HG02943 (cell line): ENCODE measurements at regions not wholly inside any gene's neighbourhood (a gene's known extent, or its start where the extent isn't known, plus 50 kb on each side); places are given as distances from the start of the nearest gene placed in this dataset.

Source experiments
- ATAC-seq: cut with Tn5 transposase; IDR thresholded peaks from one replicate; pipeline ENCODE4 v1.9.1; 2021; ENCODE audit warnings: mild to moderate bottlenecking, low read depth, moderate library complexity; ENCODE audit not compliant: unreplicated experiment

GRCh38 chr1:191551019-191551418, 607.2 kb upstream of the RGS18 start:
- ATAC-seq: no peak

DNA sequence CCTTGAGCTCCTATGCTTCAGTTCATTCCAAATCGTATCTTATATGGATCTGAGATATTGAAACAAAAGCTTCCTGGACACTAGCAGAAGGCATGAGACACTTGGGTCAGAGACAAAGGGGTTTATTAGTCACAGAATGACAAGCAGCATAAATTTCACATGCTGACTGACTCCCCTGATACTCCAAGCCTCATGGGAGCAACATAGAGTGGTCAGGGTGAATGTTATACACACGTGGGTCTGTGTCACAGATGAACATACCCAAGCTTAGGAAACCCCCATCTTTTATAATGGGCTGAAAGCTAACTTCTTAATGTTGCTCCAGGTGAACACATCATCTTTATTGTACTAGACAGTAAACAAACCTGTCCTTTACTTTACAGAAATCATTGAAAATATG, 599.9 kb upstream of the RGS18 start:
- no peak for ATAC-seq

DNA sequence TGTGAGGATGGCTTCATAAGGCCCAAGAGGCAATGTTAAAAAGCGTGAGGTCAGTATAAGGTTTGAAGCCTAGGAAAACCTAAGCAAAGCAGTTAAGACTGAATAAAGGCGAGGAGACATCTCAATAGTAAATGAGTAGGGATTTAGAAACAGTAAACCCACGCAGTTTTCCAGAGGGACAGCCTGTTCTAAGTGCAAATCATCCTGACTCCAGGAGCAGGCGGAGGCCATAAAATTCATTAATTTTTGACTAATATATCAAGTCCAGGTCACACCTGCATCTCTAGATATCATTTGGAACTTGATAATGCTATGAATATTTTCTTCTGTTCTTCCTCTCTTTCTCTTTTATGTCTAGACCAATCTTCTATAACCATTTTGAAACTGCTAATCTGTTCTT, 597.0 kb upstream of the RGS18 start:
- no peak for ATAC-seq

DNA sequence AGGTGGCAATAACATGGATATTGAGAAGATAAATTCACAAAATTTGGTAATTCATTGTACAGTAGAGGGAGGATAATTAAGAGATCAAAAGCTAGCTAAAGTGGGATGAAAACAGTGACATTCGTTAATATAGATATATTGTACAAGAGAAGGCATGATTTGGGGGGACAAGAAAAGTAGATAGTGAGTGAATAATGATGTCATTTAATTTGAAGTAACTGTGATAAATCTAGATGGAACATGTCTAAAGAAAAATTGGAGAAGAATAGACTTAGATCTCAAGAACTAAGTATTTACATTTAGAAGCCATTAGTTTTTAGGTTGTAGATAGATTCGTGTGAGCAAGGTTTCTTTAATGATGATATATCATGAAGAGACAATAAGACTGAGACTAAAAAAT, 594.0 kb upstream of the RGS18 start:
- no peak for ATAC-seq

GRCh38 chr1:191572479-191572878, 585.8 kb upstream of the RGS18 start:
- ATAC-seq: no peak

GRCh38 chr1:191575180-191575579, 583.1 kb upstream of the RGS18 start:
- ATAC-seq: no peak

DNA sequence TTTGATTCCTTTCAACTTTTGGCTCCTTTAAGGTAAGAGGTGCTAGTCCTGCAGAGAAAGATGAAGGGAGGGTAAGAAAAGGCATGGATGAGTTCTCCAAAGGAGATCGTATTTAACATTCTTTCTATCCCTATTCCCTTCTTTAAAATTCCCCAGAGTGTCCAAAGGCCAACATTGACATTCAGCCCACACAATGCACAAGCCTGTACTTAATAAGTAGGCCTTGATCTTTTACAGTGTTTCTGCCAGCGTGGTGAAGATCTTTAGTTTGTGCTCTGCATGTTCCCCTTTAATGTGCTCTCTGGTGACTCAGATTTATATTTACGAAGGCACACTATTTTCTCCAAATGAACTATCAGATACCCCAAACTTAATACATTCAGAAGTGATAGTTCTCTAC, 582.5 kb upstream of the RGS18 start:
- no peak for ATAC-seq

DNA sequence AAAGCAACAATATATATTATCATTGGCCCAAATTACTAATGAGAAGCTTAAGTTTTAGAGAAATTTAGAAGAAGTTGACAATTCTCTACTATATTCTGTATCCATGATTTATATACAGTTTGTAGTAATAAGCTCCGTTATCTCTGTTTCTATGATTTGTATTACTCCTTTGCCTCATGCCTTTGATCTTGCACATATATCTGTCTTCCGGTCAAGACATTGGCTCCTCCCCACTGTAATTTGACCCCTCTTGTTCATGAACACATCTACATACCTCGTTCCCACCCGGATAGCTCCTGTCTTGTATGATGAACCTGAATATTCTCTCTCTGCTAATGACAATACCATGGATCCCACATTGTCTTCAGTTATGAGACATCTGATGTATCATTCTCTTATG, 581.0 kb upstream of the RGS18 start:
- no peak for ATAC-seq

- no peak for ATAC-seq
These were observed 580.0 kb upstream of the RGS18 start for GRCh38 chr1:191578281-191578680.

DNA sequence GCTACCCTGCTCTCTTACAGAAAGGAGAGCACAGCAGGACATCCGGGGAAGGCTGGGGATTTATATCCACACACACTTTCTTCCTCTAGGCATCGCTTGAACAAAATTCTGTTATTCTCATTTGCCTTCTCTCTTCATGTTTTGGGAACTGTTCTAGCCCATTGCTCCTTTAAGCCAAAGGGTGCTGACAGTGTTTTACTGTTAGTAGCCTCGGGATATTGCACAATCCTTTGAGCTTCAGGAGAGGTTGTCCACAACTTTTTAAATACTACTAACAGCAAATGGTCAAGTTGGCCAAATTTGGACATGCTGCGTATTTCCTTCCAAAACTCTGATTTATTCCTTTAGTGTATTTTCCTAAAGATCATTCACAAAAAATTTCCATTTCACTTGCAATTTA, 579.2 kb upstream of the RGS18 start:
- ATAC-seq: no peak

DNA sequence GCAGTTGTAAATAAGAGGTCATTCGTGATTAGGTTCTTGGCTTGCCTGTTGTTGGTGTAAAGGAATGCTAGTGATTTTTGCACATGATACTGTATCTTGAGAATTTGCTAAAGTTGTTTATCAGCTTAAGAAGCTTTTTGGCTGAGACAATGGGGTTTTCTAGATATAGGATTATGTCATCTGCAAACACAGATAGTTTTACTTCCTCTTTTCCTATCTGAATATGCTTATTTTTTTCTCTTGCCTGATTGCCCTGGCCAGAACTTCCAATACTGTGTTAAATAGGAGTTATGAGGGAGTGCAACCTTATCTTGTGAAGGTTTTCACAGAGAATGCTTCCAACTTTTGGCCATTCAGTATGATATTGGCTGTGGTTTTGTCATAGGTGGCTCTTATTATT, 576.1 kb upstream of the RGS18 start:
- peak; percentile 68 for ATAC-seq

DNA sequence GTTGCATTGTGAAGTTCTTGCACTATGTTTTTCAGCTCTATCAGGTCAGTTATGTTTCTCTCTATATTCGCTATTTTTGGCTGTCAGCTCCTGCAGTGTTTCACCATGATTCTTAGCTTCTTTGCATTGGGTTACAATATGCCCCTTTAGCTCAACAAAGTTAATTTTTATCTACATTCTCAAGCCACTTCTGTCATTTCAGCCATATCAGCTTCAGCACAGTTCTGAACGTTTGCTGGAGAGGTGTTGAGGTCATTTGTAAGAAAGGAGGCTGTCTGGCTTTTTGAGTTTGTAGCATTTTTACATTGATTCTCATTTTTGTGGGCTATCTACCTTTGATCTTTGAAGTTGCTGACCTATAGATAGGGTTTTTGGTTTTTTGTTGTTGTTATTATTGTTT, 573.2 kb upstream of the RGS18 start:
- ATAC-seq: no peak

DNA sequence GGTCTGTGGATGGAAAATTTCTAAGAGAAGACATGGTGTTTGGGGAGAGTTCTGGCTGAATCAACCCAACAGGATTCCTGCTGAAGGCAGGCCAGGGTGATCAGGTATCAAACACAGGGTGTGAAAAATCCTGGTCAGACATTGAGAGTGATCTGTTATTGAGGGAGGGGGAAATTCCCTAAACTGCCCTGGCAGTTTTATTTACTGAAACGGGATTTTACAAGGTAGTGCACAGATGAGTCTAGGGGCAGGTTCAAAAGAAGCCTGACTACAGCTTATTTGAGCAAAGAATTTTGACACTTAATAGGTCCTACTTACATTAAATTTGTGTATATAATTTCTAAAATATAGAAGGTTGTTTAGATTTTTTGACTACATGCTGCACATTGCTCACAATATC, 569.4 kb upstream of the RGS18 start:
- ATAC-seq: no peak

DNA sequence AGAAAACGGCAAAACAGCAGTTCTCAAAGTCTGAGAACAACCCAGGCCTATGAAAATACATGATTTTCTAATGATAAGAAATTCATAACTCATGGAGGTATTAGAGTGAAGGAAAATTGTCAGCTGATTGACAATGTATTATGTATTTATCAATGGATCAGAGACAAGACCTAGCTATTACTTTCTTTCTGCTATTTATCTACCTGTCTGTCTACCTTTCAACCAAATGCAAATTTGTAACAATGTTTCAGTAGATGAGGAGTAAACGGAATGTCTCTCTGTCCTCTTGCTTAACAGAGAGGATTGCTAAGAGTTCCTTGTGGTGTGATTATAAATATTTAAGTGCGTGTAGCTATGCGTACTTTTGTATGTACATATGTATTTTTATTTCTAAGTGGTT, 568.7 kb upstream of the RGS18 start:
- ATAC-seq: no peak

DNA sequence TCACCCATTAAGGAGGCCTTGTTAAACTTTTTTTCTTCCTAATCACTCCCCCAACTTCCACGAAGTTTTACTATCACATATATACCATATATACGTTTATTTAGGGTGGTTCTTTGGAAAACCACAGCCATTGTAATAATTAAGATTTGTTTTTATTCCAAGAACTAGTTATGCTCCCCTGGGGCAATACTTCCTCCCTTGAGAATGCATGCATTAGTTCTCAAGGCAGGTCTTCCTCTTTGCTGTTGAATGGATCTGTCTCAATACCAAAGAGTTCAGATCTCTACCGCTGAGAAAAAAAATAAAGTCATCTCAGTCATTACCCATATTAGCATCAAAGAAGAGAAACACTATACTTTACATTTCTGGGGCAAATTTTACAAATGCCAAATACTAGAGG, 567.7 kb upstream of the RGS18 start:
- ATAC-seq: no peak

- ATAC-seq: no peak
These were observed 566.2 kb upstream of the RGS18 start for GRCh38 chr1:191592039-191592438.

GRCh38 chr1:191592907-191593306, 565.4 kb upstream of the RGS18 start:
- no peak for ATAC-seq

GRCh38 chr1:191595170-191595569, 563.1 kb upstream of the RGS18 start:
- no peak for ATAC-seq

GRCh38 chr1:191608367-191608766, 549.9 kb upstream of the RGS18 start:
- no peak for ATAC-seq

DNA sequence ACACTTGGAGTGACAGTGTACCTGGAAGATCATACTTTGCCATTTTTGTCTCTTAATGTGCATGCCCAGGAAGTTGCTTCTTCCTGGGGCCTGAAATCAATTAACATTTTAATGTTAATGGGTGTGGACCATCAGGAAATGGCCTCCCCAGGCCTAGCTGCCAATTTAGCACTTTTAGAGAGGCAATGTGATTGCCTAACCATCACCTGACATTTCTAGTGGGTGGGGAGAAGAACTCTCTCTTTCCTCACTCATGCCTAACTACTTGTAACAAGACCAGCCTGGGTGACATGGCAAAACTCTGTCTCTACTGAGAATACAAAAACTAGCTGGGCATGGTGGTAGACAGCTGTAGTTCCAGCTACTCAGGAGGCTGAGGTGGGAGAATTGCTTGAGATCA, 549.0 kb upstream of the RGS18 start:
- no peak for ATAC-seq

DNA sequence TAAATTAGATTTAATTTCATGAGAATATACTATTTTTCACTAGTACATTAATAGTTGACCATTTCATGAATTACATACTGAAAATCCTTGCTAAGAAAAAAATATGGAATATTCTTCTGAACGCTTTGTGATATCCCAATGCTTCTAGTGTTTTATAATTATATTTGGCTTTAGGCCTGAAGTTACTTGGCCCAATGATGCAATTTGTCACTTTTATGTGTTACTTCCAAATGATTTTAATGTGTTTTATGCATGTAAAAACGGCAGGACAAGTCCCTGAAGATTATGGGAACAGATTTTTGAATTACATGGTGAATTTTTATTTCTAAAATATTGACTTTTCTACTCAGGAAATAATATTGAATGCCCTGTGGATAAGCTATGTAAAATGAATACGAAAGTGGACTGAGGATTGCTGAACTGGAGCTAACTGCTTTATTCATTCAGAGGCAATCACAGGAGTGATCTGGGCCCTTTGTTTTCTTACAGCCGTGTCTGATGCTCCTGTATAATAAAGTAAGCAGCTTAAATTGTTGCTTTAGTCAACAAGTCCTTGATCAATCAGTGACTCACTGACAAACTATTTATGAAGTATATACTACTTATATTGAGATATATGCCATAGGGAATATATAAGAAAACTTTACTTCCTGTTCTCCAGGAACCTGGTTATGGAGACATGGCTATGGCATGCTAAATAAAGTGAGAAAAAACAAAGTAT, 543.0 kb upstream of the RGS18 start:
- ATAC-seq: no peak

DNA sequence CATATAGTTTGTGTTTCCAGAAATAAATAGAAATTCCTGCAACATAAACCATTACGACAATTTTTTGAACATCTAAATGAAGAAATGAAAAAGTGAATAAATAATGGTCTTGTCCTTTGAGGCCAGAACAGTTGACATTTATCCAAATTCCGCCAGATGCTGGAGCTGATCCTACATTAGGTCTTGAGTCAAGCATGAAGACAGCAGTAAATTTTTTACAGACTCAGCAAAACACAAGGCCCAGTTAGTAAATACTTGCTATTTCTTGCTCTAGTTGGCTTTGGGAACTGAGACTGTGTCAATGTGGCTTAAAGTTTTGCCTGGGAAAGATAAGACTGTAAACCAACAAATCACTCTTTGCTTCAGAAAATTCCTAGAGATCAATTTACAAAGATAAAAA, 540.1 kb upstream of the RGS18 start:
- no peak for ATAC-seq

- ATAC-seq: no peak
These were observed 537.4 kb upstream of the RGS18 start for GRCh38 chr1:191620883-191621282.
